WTC11 (cell line): ENCODE measurements at regions not wholly inside any gene's neighbourhood (a gene's known extent, or its start where the extent isn't known, plus 50 kb on each side); places are given as distances from the start of the nearest gene placed in this dataset.

ENCODE experiments used
- CBFB ChIP-seq: sonication (generic); formaldehyde crosslinking; IDR thresholded peaks from 2 replicates; pipeline ENCODE4 v1.8.1; 2022; ENCODE audit warnings: mild to moderate bottlenecking, low read depth, missing genetic modification reagents
- GABPB1 ChIP-seq: sonication (generic); formaldehyde crosslinking; IDR thresholded peaks from 2 replicates; pipeline ENCODE4 v1.8.1; 2023; ENCODE audit warnings: mild to moderate bottlenecking, missing genetic modification reagents
- GRHL2 ChIP-seq: fragments of 250-450 bp; sonication (Bioruptor Pico); IDR thresholded peaks from 2 replicates; pipeline ENCODE4 v1.8.0; 2022; ENCODE audit warnings: mild to moderate bottlenecking, moderate library complexity; ENCODE audit not compliant: insufficient replicate concordance, severe bottlenecking
- JUN ChIP-seq: sonication (generic); formaldehyde crosslinking; IDR thresholded peaks from 2 replicates; pipeline ENCODE4 v1.8.0; 2023; ENCODE audit warnings: mild to moderate bottlenecking, missing genetic modification reagents
- TF ChIP-seq, protein P1 (sequence below): sonication (generic); formaldehyde crosslinking; IDR thresholded peaks from 2 replicates; pipeline ENCODE4 v1.8.0; 2022; ENCODE audit warnings: mild to moderate bottlenecking, missing genetic modification reagents
- TF ChIP-seq, protein P2 (sequence below): sonication (generic); formaldehyde crosslinking; IDR thresholded peaks from 2 replicates; pipeline ENCODE4 v1.8.1; 2022; ENCODE audit warnings: missing genetic modification reagents, borderline replicate concordance

DNA sequence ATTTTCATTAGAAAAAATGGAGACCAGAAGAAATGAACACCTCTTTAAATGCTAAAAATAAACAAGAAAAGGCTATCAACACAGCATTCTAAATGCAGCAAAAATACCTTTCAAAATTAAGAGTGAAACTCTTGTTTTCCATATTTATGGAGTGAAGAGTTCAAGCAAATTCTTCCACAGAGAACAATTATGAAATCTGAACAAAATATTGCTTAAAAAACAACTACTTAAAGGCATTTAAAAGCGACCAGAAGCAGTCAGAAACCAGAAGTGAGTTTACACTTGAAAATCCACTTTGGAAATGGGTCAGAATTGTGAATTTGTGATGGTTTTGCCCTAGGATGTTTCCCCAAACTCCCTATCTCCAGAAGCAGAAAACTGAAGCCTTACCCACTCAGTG lies 60.9 kb upstream of the KCNH1 start:
- TF ChIP-seq CBFB (no peak), JUN (CRISPR knock-in tag) (no peak), GRHL2 (CRISPR knock-in tag) (no peak), GABPB1 (CRISPR knock-in tag) (no peak)
- TF ChIP-seq, protein P1, sequence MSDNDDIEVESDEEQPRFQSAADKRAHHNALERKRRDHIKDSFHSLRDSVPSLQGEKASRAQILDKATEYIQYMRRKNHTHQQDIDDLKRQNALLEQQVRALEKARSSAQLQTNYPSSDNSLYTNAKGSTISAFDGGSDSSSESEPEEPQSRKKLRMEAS, result no peak
- TF ChIP-seq, protein P2, sequence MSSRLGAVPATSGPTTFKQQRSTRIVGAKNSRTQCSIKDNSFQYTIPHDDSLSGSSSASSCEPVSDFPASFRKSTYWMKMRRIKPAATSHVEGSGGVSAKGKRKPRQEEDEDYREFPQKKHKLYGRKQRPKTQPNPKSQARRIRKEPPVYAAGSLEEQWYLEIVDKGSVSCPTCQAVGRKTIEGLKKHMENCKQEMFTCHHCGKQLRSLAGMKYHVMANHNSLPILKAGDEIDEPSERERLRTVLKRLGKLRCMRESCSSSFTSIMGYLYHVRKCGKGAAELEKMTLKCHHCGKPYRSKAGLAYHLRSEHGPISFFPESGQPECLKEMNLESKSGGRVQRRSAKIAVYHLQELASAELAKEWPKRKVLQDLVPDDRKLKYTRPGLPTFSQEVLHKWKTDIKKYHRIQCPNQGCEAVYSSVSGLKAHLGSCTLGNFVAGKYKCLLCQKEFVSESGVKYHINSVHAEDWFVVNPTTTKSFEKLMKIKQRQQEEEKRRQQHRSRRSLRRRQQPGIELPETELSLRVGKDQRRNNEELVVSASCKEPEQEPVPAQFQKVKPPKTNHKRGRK (CRISPR knock-in tag), result no peak
